K562 (cell line): ENCODE measurements at regions not wholly inside any gene's neighbourhood (a gene's known extent, or its start where the extent isn't known, plus 50 kb on each side); places are given as distances from the start of the nearest gene placed in this dataset.

Source experiments
- ATAC-seq: fragments of 200-7000 bp; cut with Tn5 transposase; 3 replicates; pipeline ENCODE4 v1.9.1; 2020; ENCODE audit warnings: moderate library complexity
- BruUV-seq: library from RNA; stranded (reverse); fragments of 400-500 nt; replicated peaks from 2 replicates; lab custom pipeline; 2021; lab: Mats Ljungman, UMichigan
- CTCF ChIA-PET: fragments of 300-600 bp; formaldehyde crosslinking; extraction: SDS; loops from one replicate; lab custom pipeline; 2021; ENCODE audit warnings: low intra/inter-chr PET ratio; lab: Yijun Ruan, JAX
- POLR2A ChIA-PET: fragments of 300-600, 350-650 bp; sonication (Branson Sonifier 250); formaldehyde crosslinking; extraction: SDS; loops from one replicate; lab custom pipeline; 2021; ENCODE audit warnings: antibody characterized with exemption, inconsistent platforms; lab: Yijun Ruan, JAX
- DNase-seq, 4 experiments: peaks; one replicate each; pipeline versions ENCODE4 v3.0.0 to v3.0.0-alpha.2; 2011 to 2018; ENCODE audit warnings: low spot score in 3 of 4, mixed read lengths in 3 of 4; ENCODE audit errors: extremely low read depth in 1 of 4
- FAIRE-seq: peaks from 2 replicates; lab custom pipeline; 2011; peaks lifted over from hg19 to GRCh38; lab: Jason Lieb, UNC
- H2AFZ ChIP-seq: 2 replicates; pipeline ENCODE4 v1.6.0; 2011; ENCODE audit warnings: low read depth, low read length, control low read depth, inconsistent platforms
- H3K27ac ChIP-seq: fragments of 200-600 bp; 3 replicates; pipeline ENCODE4 v1.8.0; 2011; ENCODE audit warnings: low read depth, mild to moderate bottlenecking, control low read depth, inconsistent platforms, low read length, moderate library complexity, mixed read lengths; ENCODE audit errors: extremely low read depth
- H3K27me3 ChIP-seq, 2 experiments: fragments of 300-600 bp in 1 of 2; 2 replicates in 1 of 2; 3 replicates in 1 of 2; pipeline versions ENCODE4 v1.6.0 to v1.8.0; 2011; ENCODE audit warnings: inconsistent platforms in 2 of 2, low read length in 2 of 2, mild to moderate bottlenecking in 1 of 2, mixed read lengths in 1 of 2, moderate library complexity in 1 of 2; ENCODE audit not compliant: control insufficient read depth in 2 of 2, insufficient read depth in 2 of 2
- H3K36me3 ChIP-seq: fragments of 300-600 bp; 3 replicates; pipeline ENCODE4 v1.8.0; 2011; ENCODE audit warnings: mild to moderate bottlenecking, low read length, inconsistent platforms; ENCODE audit not compliant: control insufficient read depth, insufficient read depth
- H3K4me1 ChIP-seq, 2 experiments: fragments of 200-600 bp in 1 of 2; replicated peaks in 1 of 2; 2 replicates in 1 of 2; 3 replicates in 1 of 2; pipeline versions ENCODE4 v1.5.1 to v1.8.0; 2011; ENCODE audit warnings: inconsistent platforms in 2 of 2, low read length in 2 of 2, mild to moderate bottlenecking in 1 of 2, mixed read lengths in 1 of 2, moderate library complexity in 1 of 2; ENCODE audit not compliant: control insufficient read depth in 2 of 2, insufficient read depth in 2 of 2
- H3K4me2 ChIP-seq: 2 replicates; pipeline ENCODE4 v1.6.1; 2011; ENCODE audit warnings: low read length, control low read depth, inconsistent platforms, mixed read lengths; ENCODE audit not compliant: insufficient read depth
- H3K4me3 ChIP-seq: fragments of 200-600 bp; sonication (generic), shearing (Covaris generic); 2 replicates; pipeline ENCODE4 v1.5.1; 2016; ENCODE audit warnings: control low read depth, inconsistent platforms
- H3K79me2 ChIP-seq: fragments of 200-600 bp; 3 replicates; pipeline ENCODE4 v1.8.0; 2011; ENCODE audit warnings: low read length, inconsistent platforms; ENCODE audit not compliant: control insufficient read depth, insufficient read depth
- H3K9ac ChIP-seq, 2 experiments: 2 replicates each; pipeline versions ENCODE4 v1.6.0 to v1.6.1; 2011; ENCODE audit warnings: low read depth in 2 of 2, low read length in 2 of 2, control low read depth in 1 of 2, inconsistent platforms in 1 of 2, mild to moderate bottlenecking in 1 of 2, mixed read lengths in 1 of 2; ENCODE audit not compliant: insufficient read depth in 1 of 2
- H3K9me1 ChIP-seq: one replicate; pipeline ENCODE4 v1.6.0; 2011; ENCODE audit warnings: inconsistent platforms, mild to moderate bottlenecking, low read length, moderate library complexity; ENCODE audit not compliant: control insufficient read depth, insufficient read depth
- H3K9me3 ChIP-seq: replicated peaks from 2 replicates; pipeline ENCODE4 v1.5.1; 2011; ENCODE audit warnings: low read depth, low read length, inconsistent platforms; ENCODE audit not compliant: control insufficient read depth, insufficient read depth
- H4K20me1 ChIP-seq: replicated peaks from 2 replicates; pipeline ENCODE4 v1.6.1; 2011; ENCODE audit warnings: low read length, inconsistent platforms, mixed read lengths; ENCODE audit not compliant: control insufficient read depth, insufficient read depth
- BRCA1 ChIP-seq, 2 experiments: fragments of 450-650 bp in 1 of 2; sonication (generic) in 1 of 2; formaldehyde crosslinking in 1 of 2; IDR thresholded peaks; 2 replicates each; pipeline versions ENCODE4 v1.5.0 to v1.6.1; 2017 to 2020; ENCODE audit warnings: mild to moderate bottlenecking in 1 of 2, missing genetic modification reagents in 1 of 2
- CREB1 ChIP-seq, 2 experiments: sonication (generic) in 1 of 2; formaldehyde crosslinking in 1 of 2; IDR thresholded peaks; 2 replicates each; pipeline versions ENCODE4 v1.6.1 to v1.8.0; 2012 to 2022; ENCODE audit warnings: inconsistent platforms in 1 of 2, mild to moderate bottlenecking in 1 of 2, missing genetic modification reagents in 1 of 2, moderate library complexity in 1 of 2
- HMG20B ChIP-seq: fragments of 250-450 bp; sonication (Bioruptor Pico); IDR thresholded peaks from 2 replicates; pipeline ENCODE4 v1.5.0; 2021; ENCODE audit warnings: mild to moderate bottlenecking
- NCOA6 ChIP-seq: fragments of 450-650 bp; IDR thresholded peaks from 2 replicates; pipeline ENCODE4 v1.6.1; 2017; ENCODE audit warnings: mild to moderate bottlenecking
- PPARD ChIP-seq: fragments of 250-450 bp; sonication (Bioruptor Pico); IDR thresholded peaks from 2 replicates; pipeline ENCODE4 v1.8.0; 2022; ENCODE audit warnings: inconsistent platforms, mild to moderate bottlenecking, moderate library complexity
- RBM34 ChIP-seq: fragments of 200-400 bp; formaldehyde crosslinking; IDR thresholded peaks from 2 replicates; pipeline ENCODE4 v1.6.1; 2018; ENCODE audit warnings: low read length, borderline replicate concordance; ENCODE audit not compliant: insufficient read depth
- SMAD1 ChIP-seq: fragments of 150-350 bp; IDR thresholded peaks from 2 replicates; pipeline ENCODE4 v1.6.1; 2014; ENCODE audit warnings: low read length, low read depth; ENCODE audit not compliant: partially characterized antibody
- SP1 ChIP-seq: sonication (generic); formaldehyde crosslinking; IDR thresholded peaks from 2 replicates; pipeline ENCODE4 v1.8.1; 2022; ENCODE audit warnings: mild to moderate bottlenecking, missing genetic modification reagents
- ZBTB43 ChIP-seq: sonication (generic); formaldehyde crosslinking; IDR thresholded peaks from 2 replicates; pipeline ENCODE4 v1.8.0; 2023; ENCODE audit warnings: mild to moderate bottlenecking, missing genetic modification reagents
- ZNF431 ChIP-seq: sonication (generic); formaldehyde crosslinking; IDR thresholded peaks from 2 replicates; pipeline ENCODE4 v1.8.0; 2022; ENCODE audit warnings: mild to moderate bottlenecking, missing genetic modification reagents
- ZNF592 ChIP-seq: fragments of 450-650 bp; IDR thresholded peaks from 2 replicates; pipeline ENCODE4 v1.6.1; 2017; ENCODE audit warnings: antibody characterized with exemption, mild to moderate bottlenecking
- WGBS: fragments of 100-300 bp; shearing (Covaris generic); methylation state at CpG from one replicate; pipeline ENCODE4 v1.1.6; 2016; ENCODE audit warnings: low coverage, mixed read lengths; ENCODE audit not compliant: insufficient coverage; ENCODE audit errors: missing lambda C conversion rate; 5-methylcytosine and 5-hydroxymethylcytosine counted together
- in situ Hi-C: fragments of 300-500 bp; cut with MboI; formaldehyde crosslinking; loops from 4 replicates; pipeline ENCODE4 v1.15.0; 2018; ENCODE audit warnings: inconsistent platforms, mixed read lengths
- intact Hi-C: fragments of 100-400 bp; cut with micrococcal nuclease; formaldehyde crosslinking; loops from 2 replicates; pipeline ENCODE4 v1.14.2; 2022

GRCh38 chr3:173273838-173274237 lies 123.7 kb upstream of the NLGN1 start:
- H3K27ac ChIP-seq, result no peak overlapping the region
- no peaks in the 10 kb centered on the region for H3K27me3 ChIP-seq
- H3K9me1 ChIP-seq, result no peaks in the 10 kb centered on the region
- 11% methylated on average over 5 of the region's 5 CpGs for WGBS
- BruUV-seq, result no TSS peak
- TF ChIP-seq RBM34, result no peak
- no peak for TF ChIP-seq BRCA1 (IDR thresholded peaks at IDR 0.05)
- no peak for TF ChIP-seq BRCA1 (CRISPR knock-in tag; IDR thresholded peaks at IDR 0.05)
- H3K4me3 ChIP-seq, result no peak overlapping the region
- no peak for ATAC-seq
- ChIA-PET CTCF (no interaction called here), POLR2A (no interaction called here)
- no peak overlapping the region for H2AFZ ChIP-seq
- in situ Hi-C loops, result loop anchor here (10.0 kb wide), 1 partner anchor 289 kb away; no protein-coding TSS in a partner anchor
- intact Hi-C loops, result loop anchor here (2.0 to 10.0 kb wide), 2 partner anchors 439 to 465 kb away; no protein-coding TSS in a partner anchor
- no peaks in the 10 kb centered on the region for H4K20me1 ChIP-seq
- H3K9ac ChIP-seq, result no peak overlapping the region
- H3K36me3 ChIP-seq, result no peaks in the 10 kb centered on the region
- H3K9me3 ChIP-seq, result no peaks in the 10 kb centered on the region; the same call in 1 of the 2 replicates
- no peak overlapping the region for H3K4me2 ChIP-seq
- H3K4me1 ChIP-seq, result no peaks in the 10 kb centered on the region
- no peak for FAIRE-seq
- H3K79me2 ChIP-seq, result no peaks in the 10 kb centered on the region
- DNase-seq, result no peak

- Histone ChIP-seq H3K4me1 (no peaks in the 10 kb centered on the region), H4K20me1 (no peaks in the 10 kb centered on the region), H3K9ac (no peak overlapping the region), H3K4me3 (no peak overlapping the region), H3K9me1 (no peaks in the 10 kb centered on the region), H3K27ac (no peak overlapping the region), H3K79me2 (no peaks in the 10 kb centered on the region), H2AFZ (no peak overlapping the region), H3K4me2 (no peak overlapping the region), H3K27me3 (no peaks in the 10 kb centered on the region), H3K9me3 (no peaks in the 10 kb centered on the region; the same call in 1 of the 2 replicates), H3K36me3 (no peaks in the 10 kb centered on the region)
- BruUV-seq, result no TSS peak
- no peak for DNase-seq
- POLR2A ChIA-PET, result no interaction called here
- FAIRE-seq, result no peak
- WGBS, result 0% methylated on average over 1 of the region's 1 CpG
- in situ Hi-C loops, result no loop called here
- CTCF ChIA-PET, result no interaction called here
- intact Hi-C loops, result no loop called here
- no peak for ATAC-seq
- TF ChIP-seq SMAD1, result no peak
- TF ChIP-seq ZBTB43 (CRISPR knock-in tag), result no peak
- TF ChIP-seq PPARD (CRISPR knock-in tag), result no peak
- no peak for TF ChIP-seq SP1 (CRISPR knock-in tag)
- TF ChIP-seq HMG20B (CRISPR knock-in tag), result no peak
- TF ChIP-seq ZNF431 (CRISPR knock-in tag), result no peak
- TF ChIP-seq ZNF592, result no peak
- no peak for TF ChIP-seq CREB1 (IDR thresholded peaks at IDR 0.05)
- TF ChIP-seq CREB1 (CRISPR knock-in tag; IDR thresholded peaks at IDR 0.05), result no peak
- no peak for TF ChIP-seq NCOA6
Measured at GRCh38 chr3:173268781-173269180, 127.7 kb upstream of the SPATA16 start.
